SU-DHL-6 (cell line): ENCODE measurements at regions not wholly inside any gene's neighbourhood (a gene's known extent, or its start where the extent isn't known, plus 50 kb on each side); places are given as distances from the start of the nearest gene placed in this dataset.

Source experiments
- H2AFZ ChIP-seq: fragments of 200-600 bp; sonication (generic); 2 replicates; pipeline ENCODE4 v1.6.1; 2014; ENCODE audit warnings: low read depth, mild to moderate bottlenecking, moderate library complexity, mixed read lengths, antibody characterized with exemption, low read length; ENCODE audit not compliant: severe bottlenecking
- H3F3A ChIP-seq: fragments of 200-600 bp; shearing (Covaris generic); 2 replicates; pipeline ENCODE4 v1.6.0; 2016; ENCODE audit warnings: antibody characterized with exemption, mild to moderate bottlenecking; ENCODE audit not compliant: insufficient read depth
- H3K27ac ChIP-seq: fragments of 200-600 bp; sonication (generic); 2 replicates; pipeline ENCODE4 v1.5.1; 2016; ENCODE audit warnings: low read depth, mild to moderate bottlenecking, low read length, moderate library complexity, mixed read lengths
- H3K27me3 ChIP-seq: fragments of 200-600 bp; sonication (generic), shearing (Covaris generic); 2 replicates; pipeline ENCODE4 v1.6.0; 2014; ENCODE audit warnings: mild to moderate bottlenecking, low read length
- H3K36me3 ChIP-seq: fragments of 200-600 bp; sonication (generic); 2 replicates; pipeline ENCODE4 v1.6.1; 2014; ENCODE audit warnings: mild to moderate bottlenecking, low read length, mixed read lengths
- H3K4me2 ChIP-seq: fragments of 300-600, 200-600 bp; shearing (Covaris generic), sonication (generic); 2 replicates; pipeline ENCODE4 v1.6.0; 2014; ENCODE audit warnings: low read length, low read depth, mild to moderate bottlenecking; ENCODE audit not compliant: poor library complexity, severe bottlenecking
- H3K4me3 ChIP-seq: fragments of 200-600 bp; sonication (generic); 2 replicates; pipeline ENCODE4 v1.5.1; 2014; ENCODE audit warnings: antibody characterized with exemption, low read length, mild to moderate bottlenecking, mixed read lengths; ENCODE audit not compliant: insufficient read depth, poor library complexity, severe bottlenecking
- H3K79me2 ChIP-seq: fragments of 200-600 bp; sonication (generic); 2 replicates; pipeline ENCODE4 v1.6.1; 2014; ENCODE audit warnings: mild to moderate bottlenecking, low read length, moderate library complexity; ENCODE audit not compliant: insufficient read depth
- H3K9ac ChIP-seq: fragments of 200-600 bp; sonication (generic); 2 replicates; pipeline ENCODE4 v1.7.0; 2014; ENCODE audit warnings: mild to moderate bottlenecking, low read length
- H3K9me2 ChIP-seq: fragments of 200-600 bp; sonication (generic); replicated peaks from 2 replicates; pipeline ENCODE4 v1.6.1; 2014; ENCODE audit warnings: low read length; ENCODE audit not compliant: insufficient read depth
- H3K9me3 ChIP-seq: fragments of 200-600 bp; sonication (generic); 2 replicates; pipeline ENCODE4 v1.6.1; 2014; ENCODE audit warnings: low read length, mixed read lengths; ENCODE audit not compliant: insufficient read depth
- H4K20me1 ChIP-seq: fragments of 200-600 bp; sonication (generic); 2 replicates; pipeline ENCODE4 v1.6.1; 2014; ENCODE audit warnings: low read depth, mild to moderate bottlenecking, antibody characterized with exemption, low read length, moderate library complexity, mixed read lengths
- CTCF ChIP-seq: fragments of 200-600 bp; sonication (generic); IDR thresholded peaks from one replicate; pipeline ENCODE4 v1.5.1; 2017; ENCODE audit warnings: antibody characterized with exemption, mild to moderate bottlenecking, low read length, moderate library complexity; ENCODE audit not compliant: insufficient read depth, poor library complexity, severe bottlenecking
- EZH2phosphoT487 ChIP-seq: fragments of 200-600 bp; sonication (generic), shearing (Covaris generic); conservative IDR thresholded peaks from 2 replicates; pipeline ENCODE4 v1.6.1; 2018; ENCODE audit warnings: mild to moderate bottlenecking, antibody characterized with exemption, low read length, moderate library complexity, mixed read lengths

GRCh38 chr3:177569875-177570657 is 372.8 kb upstream of the TBL1XR1 start:
- Histone ChIP-seq H3K9me2 (no peaks in the 10 kb centered on the region), H3K4me3 (no peak overlapping the region), H3K36me3 (no peaks in the 10 kb centered on the region), H3K9ac (no peak overlapping the region), H3K27me3 (no peaks in the 10 kb centered on the region), H3K4me2 (no peak overlapping the region), H3F3A (no peaks in the 10 kb centered on the region), H3K9me3 (no peaks in the 10 kb centered on the region), H4K20me1 (no peaks in the 10 kb centered on the region), H3K27ac (no peak overlapping the region), H2AFZ (no peak overlapping the region), H3K79me2 (no peaks in the 10 kb centered on the region)
- TF ChIP-seq CTCF, result no peak
- TF ChIP-seq EZH2phosphoT487, result no peak

- no peak for TF ChIP-seq EZH2phosphoT487
- TF ChIP-seq CTCF, result no peak
- Histone ChIP-seq H3K9me3 (no peaks in the 10 kb centered on the region), H3K4me2 (no peak overlapping the region), H3K36me3 (no peaks in the 10 kb centered on the region), H3F3A (no peaks in the 10 kb centered on the region), H3K4me3 (no peak overlapping the region), H4K20me1 (no peaks in the 10 kb centered on the region), H2AFZ (no peak overlapping the region), H3K9ac (no peak overlapping the region), H3K27ac (no peak overlapping the region), H3K79me2 (no peaks in the 10 kb centered on the region), H3K27me3 (no peaks in the 10 kb centered on the region), H3K9me2 (no peaks in the 10 kb centered on the region)
Observed at GRCh38 chr3:177571271-177571943, 374.1 kb upstream of the TBL1XR1 start.

GRCh38 chr3:177571944-177572315 is 374.6 kb upstream of the TBL1XR1 start:
- Histone ChIP-seq H3K9me3 (no peaks in the 10 kb centered on the region), H3K9me2 (no peaks in the 10 kb centered on the region), H3K36me3 (no peaks in the 10 kb centered on the region), H3K4me3 (no peak overlapping the region), H3K27me3 (no peaks in the 10 kb centered on the region), H3K4me2 (no peak overlapping the region), H2AFZ (no peak overlapping the region), H4K20me1 (no peaks in the 10 kb centered on the region), H3K79me2 (no peaks in the 10 kb centered on the region), H3F3A (no peaks in the 10 kb centered on the region), H3K9ac (no peak overlapping the region), H3K27ac (no peak overlapping the region)
- TF ChIP-seq CTCF (no peak), EZH2phosphoT487 (no peak)
